ENCODE measurements at regions not wholly inside any gene's neighbourhood (a gene's known extent, or its start where the extent isn't known, plus 50 kb on each side); places are given as distances from the start of the nearest gene placed in this dataset.

GRCh38 chr5:61652916-61653315 is 320.9 kb downstream of the ZSWIM6 start:
- Histone ChIP-seq H3K9me3 (no peaks in the 10 kb centered on the region), H3K4me3 (no peak overlapping the region), H3K27me3 (no peaks in the 10 kb centered on the region), H3K36me3 (no peaks in the 10 kb centered on the region), H3K4me1 (no peaks in the 10 kb centered on the region), H3K27ac (no peak overlapping the region)
- intact Hi-C loops (cut with DNase I; ENCODE audit: low total_unique reads): loop anchor here (10.0 kb wide), 2 partner anchors 248 to 348 kb away; no protein-coding TSS in a partner anchor
- ATAC-seq (no peak), DNase-seq (no peak)
- in situ Hi-C loops (cut with MboI; ENCODE audit: low sequenced_read_pairs in 4 of 4): loop anchor here in 1 of 4 donors (25.0 kb wide), 1 partner anchor 691 kb away; no protein-coding TSS in a partner anchor
- TF ChIP-seq CTCF (IDR thresholded peaks at IDR 0.05 in 4 of 5, conservative IDR thresholded peaks at IDR 0.05 in 1 of 5): no peak
- TF ChIP-seq POLR2A (IDR thresholded peaks at IDR 0.05): no peak

- TF ChIP-seq CTCF (IDR thresholded peaks at IDR 0.05 in 4 of 5, conservative IDR thresholded peaks at IDR 0.05 in 1 of 5) (no peak), POLR2A (IDR thresholded peaks at IDR 0.05) (no peak)
- H3K9me3 ChIP-seq: no peaks in the 10 kb centered on the region
- intact Hi-C loops (cut with DNase I; ENCODE audit: low total_unique reads) (loop anchor here (10.0 kb wide), 2 partner anchors 249 to 349 kb away; no protein-coding TSS in a partner anchor), in situ Hi-C loops (cut with MboI; ENCODE audit: low sequenced_read_pairs in 4 of 4) (loop anchor here in 1 of 4 donors (25.0 kb wide), 1 partner anchor 692 kb away; no protein-coding TSS in a partner anchor)
- H3K27ac ChIP-seq: no peak overlapping the region
- ATAC-seq (no peak), DNase-seq (no peak)
- H3K4me1 ChIP-seq: peaks cover 0 to 2% of the 10 kb centered on the region in 2 donors
- no peaks in the 10 kb centered on the region for H3K27me3 ChIP-seq
- H3K4me3 ChIP-seq: no peak overlapping the region
- H3K36me3 ChIP-seq: no peaks in the 10 kb centered on the region
These were observed 321.9 kb downstream of the ZSWIM6 start for GRCh38 chr5:61653807-61654580.

- in situ Hi-C loops (cut with MboI; ENCODE audit: low sequenced_read_pairs in 4 of 4): loop anchor here in 1 of 4 donors (25.0 kb wide), 1 partner anchor 693 kb away; no protein-coding TSS in a partner anchor
- Histone ChIP-seq H3K9me3 (no peaks in the 10 kb centered on the region), H3K36me3 (no peaks in the 10 kb centered on the region), H3K27me3 (no peaks in the 10 kb centered on the region), H3K4me3 (no peak overlapping the region), H3K27ac (no peak overlapping the region), H3K4me1 (peaks cover 0 to 2% of the 10 kb centered on the region in 2 donors)
- DNase-seq: no peak
- TF ChIP-seq CTCF (IDR thresholded peaks at IDR 0.05 in 4 of 5, conservative IDR thresholded peaks at IDR 0.05 in 1 of 5) (no peak), POLR2A (IDR thresholded peaks at IDR 0.05) (no peak)
- no peak for ATAC-seq
- intact Hi-C loops (cut with DNase I; ENCODE audit: low total_unique reads): loop anchor here (5.0 to 10.0 kb wide), 3 partner anchors 250 to 598 kb away; no protein-coding TSS in a partner anchor
These were observed 322.8 kb downstream of the ZSWIM6 start for GRCh38 chr5:61654876-61655275.

- no peak for DNase-seq
- Histone ChIP-seq H3K36me3 (no peaks in the 10 kb centered on the region), H3K9me3 (no peaks in the 10 kb centered on the region), H3K27me3 (no peaks in the 10 kb centered on the region), H3K27ac (no peak overlapping the region), H3K4me3 (no peak overlapping the region), H3K4me1 (peaks cover 0 to 2% of the 10 kb centered on the region in 2 donors)
- intact Hi-C loops (cut with DNase I; ENCODE audit: low total_unique reads) (loop anchor here (5.0 to 10.0 kb wide), 3 partner anchors 252 to 600 kb away; no protein-coding TSS in a partner anchor), in situ Hi-C loops (cut with MboI; ENCODE audit: low sequenced_read_pairs in 4 of 4) (loop anchor here in 1 of 4 donors (25.0 kb wide), 1 partner anchor 695 kb away; no protein-coding TSS in a partner anchor)
- TF ChIP-seq POLR2A (IDR thresholded peaks at IDR 0.05) (no peak), CTCF (IDR thresholded peaks at IDR 0.05 in 4 of 5, conservative IDR thresholded peaks at IDR 0.05 in 1 of 5) (no peak)
- ATAC-seq: no peak
These were observed 325.0 kb downstream of the ZSWIM6 start for GRCh38 chr5:61657010-61657409.

All from gastrocnemius medialis (tissue), 4 donors.